ENCODE measurements at regions not wholly inside any gene's neighbourhood (a gene's known extent, or its start where the extent isn't known, plus 50 kb on each side); places are given as distances from the start of the nearest gene placed in this dataset.
A peak's percentile ranks its signal among the peaks of the same experiment; 100 is the strongest.

DNA sequence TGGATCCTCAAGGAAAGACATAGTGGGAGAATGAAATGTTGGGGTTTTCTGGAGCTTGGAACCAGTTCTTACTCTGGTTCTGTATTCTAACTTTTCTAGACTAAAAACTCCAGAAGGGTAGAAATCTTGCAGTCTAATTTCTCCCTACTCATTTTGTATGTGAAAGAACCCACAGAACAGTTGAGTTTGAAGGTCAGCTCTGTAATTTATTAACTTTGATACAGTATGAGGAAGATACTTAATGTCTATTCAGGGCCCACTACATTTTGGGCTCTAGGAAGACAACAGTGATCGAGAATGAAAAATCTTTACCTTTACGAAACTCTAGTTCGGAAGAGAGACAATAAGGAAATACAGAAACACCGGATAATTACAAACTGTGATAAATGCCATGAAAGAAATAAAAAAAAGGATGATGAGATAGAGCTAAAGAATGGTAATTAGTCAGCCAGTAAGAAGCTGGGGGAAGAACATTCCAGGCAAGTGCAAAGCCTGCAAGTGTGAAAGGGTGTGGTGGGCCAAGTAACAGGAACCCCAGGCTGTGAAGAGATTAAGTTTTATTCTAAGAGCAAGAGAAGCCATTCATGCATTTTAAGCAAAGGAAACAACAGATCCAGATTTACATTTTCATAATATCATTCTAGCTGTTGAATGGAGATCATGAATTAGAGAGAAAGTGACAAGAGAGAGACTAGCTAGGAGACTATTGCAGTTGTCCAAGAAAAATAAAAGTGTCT is 159.9 kb upstream of the HMCN1 start:
- DNase-seq: no peak

DNA sequence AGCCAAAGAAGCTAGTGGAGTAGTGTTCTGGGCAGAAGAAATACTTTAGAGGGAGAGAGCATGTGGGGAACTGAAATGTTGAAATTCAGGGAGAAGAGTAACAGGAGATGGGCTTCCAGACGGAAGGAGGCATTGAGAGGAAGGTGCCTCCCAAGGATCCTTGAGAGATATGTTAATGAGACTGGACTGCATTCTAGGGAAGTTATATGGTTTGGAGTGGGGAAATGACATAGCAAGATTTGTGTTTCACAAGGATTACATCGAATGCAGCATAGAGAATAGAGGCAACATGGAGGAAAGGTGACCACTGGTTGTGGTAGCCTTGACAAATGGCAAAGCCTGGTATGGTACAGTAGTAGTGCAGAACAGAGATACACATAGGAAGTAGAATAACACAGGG is 160.5 kb upstream of the HMCN1 start:
- no peak for DNase-seq

- no peak for DNase-seq
Observed at GRCh38 chr1:185573162-185573561, 161.0 kb upstream of the HMCN1 start.

- DNase-seq: no peak
Observed at GRCh38 chr1:185570962-185571361, 163.2 kb upstream of the HMCN1 start.

- DNase-seq: no peak
Observed at GRCh38 chr1:185568155-185569123, 165.8 kb upstream of the HMCN1 start.

DNA sequence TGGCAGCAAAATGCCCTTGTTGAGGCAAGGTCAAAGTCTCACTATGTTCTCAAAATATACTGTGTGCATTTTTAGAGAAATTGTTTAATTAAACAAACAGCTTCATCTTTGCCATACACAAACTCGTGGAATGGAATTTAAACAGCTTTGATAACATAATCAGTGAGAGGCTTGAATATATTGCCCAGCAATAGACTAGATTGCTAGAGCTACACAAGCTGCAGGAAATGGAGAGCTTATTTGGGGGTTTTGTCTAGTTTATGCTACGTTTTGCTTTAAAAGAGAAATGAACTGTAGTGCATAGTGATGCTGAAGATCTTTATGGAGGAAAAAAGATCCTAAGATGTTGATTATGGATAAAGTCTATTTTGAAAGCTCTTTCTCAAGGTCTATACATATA is 166.8 kb upstream of the HMCN1 start:
- DNase-seq: no peak

- DNase-seq: no peak
Observed at GRCh38 chr1:185566995-185567394, 167.2 kb upstream of the HMCN1 start.

- no peak for DNase-seq
Observed at GRCh38 chr1:185565302-185565701, 168.9 kb upstream of the HMCN1 start.

DNA sequence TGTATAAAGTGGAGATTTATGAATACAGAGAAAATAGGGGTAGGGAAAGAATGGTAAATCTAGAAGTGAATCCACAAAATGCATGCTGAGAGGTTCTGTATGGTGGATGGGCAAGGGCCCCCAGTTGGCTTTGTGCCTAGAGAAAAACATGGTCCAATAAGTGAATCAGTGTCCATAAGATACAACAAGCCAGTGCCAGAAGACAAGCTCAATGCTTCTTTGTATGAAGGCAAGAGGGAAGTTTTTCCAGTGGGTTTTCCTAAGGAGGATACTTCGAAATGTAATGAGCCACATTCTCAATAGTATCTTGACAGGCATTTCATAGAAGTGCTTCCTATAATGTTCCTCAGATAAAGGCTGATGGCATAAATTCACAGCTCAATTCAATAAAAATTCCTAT is 169.4 kb upstream of the HMCN1 start:
- DNase-seq: no peak

GRCh38 chr1:185562461-185563359 is 171.5 kb upstream of the HMCN1 start:
- no peak for DNase-seq

DNA sequence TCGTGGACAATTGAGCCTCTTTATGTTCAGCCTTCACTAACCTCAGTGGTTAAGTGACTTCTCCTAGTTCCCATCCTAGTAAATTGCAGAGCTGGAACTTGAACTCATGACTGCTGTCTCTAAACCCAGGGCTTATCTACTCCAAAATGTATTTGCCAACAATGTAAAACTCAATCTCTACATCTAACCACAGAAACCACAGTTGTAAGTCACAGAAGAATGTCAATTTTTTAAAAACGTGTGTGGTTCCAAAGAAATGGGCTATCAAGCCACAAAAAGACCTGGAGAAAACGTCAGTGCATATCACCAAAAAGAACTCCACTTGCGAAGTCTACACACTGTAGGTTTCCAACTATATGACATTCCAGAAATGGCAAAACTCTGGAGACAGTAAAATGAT is 172.6 kb upstream of the HMCN1 start:
- peak in 1 of 2 experiments; percentile 47 for DNase-seq

DNA sequence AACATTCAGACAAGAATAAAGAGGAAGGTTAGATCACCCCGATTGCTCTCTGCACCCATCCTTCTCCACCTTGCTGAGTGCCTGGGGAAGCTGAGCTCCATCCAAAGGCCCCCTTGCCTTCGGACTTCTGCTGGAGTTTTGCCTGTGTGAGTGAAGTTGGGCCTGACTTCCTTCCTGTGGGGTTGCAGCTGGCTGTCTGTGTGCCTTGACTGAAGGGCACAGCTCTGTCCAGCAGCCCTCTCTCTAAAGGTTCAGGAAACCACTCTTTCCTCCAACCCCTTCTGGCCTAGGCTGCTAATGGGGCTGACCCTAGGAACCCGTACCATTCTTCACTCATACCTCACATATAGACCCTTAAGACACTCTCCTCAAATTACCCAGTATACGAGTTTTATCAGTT is 173.4 kb upstream of the HMCN1 start:
- DNase-seq: peak; percentile 24 to 25

GRCh38 chr1:185559684-185560331 is 174.4 kb upstream of the HMCN1 start:
- peak; percentile 71 to 72 for DNase-seq

DNA sequence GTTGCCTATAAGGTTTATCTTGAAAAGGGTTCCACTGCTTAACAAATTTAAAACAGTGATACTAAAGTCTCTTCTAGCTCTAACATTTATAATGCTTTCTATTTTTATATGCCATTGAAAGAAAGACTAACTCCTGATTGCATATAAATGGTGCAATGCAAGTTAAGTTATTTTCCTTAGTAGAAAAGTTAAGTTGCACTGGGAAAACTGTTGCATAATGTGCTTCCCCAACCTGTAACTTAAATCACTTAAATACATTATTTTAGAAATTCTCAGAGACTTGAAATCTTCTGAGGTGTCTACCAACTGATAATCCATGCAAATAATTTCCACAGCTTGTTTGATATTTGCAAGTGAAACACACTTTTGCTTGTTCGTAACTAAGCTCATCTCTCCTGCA is 175.0 kb upstream of the HMCN1 start:
- no peak for DNase-seq

- no peak for DNase-seq
Observed at GRCh38 chr1:185556561-185556960, 177.6 kb upstream of the HMCN1 start.

GRCh38 chr1:185555743-185556142 is 178.4 kb upstream of the HMCN1 start:
- DNase-seq: no peak

DNA sequence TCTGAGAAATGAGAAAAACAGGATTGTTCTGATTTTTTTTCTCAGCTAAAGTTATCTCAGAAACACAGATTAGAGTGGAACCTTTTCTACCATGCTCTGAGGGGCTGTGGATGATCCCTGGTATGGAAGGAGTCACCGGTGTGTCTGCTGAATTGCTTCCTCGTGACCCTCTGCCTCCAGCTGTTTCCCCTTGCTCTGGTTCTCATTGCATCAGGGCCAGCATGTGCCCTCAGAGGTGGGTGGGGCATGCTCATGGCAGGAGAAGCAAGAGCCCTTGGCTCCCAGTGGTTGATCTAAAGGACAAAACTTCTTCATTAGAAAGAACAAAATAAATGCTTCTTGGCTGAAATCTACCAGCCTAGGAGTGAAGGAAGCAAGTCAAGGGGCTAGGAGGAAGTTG is 183.2 kb upstream of the HMCN1 start:
- no peak for DNase-seq

DNA sequence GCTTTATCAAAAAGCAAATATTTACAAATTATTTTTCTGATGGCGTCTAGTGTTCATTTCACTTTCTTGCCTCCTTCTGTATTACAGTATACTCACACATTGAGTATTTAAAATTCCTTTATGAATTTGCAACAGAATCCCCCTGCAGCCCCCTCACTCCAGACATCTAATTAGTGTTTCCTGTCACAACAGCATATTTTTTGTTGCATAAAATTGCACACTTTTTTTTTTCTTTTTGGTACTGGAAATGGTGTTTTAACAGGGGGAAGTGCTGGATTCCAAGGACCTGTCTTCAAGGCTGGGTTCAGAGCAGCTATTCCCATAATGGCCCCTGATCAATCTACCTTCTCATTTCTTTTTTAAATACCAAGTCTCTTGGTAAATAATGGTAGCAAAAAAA is 184.3 kb upstream of the HMCN1 start:
- DNase-seq: no peak

DNA sequence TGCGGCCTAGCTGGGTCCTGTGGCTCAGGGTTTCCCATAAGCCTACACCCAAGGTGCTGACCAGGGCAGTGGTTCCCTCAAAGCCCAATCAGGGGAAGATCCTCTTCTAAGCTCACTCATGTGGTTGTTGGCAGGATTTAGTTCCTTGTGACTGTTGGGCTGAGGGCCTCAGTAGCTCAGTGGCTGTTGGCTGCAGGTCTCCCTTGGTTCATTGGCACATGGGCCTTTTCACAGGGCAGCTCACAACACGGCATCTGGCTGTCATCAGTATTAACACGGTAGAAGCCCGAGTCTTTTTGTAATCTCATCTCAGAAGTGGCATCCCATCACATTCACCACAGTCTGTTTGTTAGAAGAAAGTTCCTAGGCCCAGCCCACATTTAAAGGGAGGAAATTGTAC is 188.2 kb upstream of the HMCN1 start:
- DNase-seq: no peak

DNA sequence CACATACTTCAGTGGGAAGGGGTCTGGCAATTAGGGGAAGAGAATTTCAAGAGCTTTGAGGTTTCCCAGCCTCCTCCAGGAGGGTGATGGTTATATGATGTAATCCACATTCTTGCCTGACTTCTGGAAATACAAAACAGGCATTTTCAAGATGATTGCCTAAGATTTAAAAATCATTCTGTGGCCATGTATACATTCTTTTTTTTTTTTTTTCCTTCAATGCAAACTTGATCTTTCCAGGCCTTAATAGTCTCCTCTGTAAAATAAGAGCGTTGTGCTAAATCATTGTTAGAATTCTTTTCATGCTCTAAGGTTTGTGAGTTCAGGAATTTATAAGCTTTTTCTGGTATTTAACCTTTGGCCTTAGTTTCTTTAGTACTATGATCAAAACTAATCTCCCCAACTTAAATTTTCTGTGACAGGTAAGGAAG is 192.3 kb upstream of the HMCN1 start:
- no peak for DNase-seq

DNA sequence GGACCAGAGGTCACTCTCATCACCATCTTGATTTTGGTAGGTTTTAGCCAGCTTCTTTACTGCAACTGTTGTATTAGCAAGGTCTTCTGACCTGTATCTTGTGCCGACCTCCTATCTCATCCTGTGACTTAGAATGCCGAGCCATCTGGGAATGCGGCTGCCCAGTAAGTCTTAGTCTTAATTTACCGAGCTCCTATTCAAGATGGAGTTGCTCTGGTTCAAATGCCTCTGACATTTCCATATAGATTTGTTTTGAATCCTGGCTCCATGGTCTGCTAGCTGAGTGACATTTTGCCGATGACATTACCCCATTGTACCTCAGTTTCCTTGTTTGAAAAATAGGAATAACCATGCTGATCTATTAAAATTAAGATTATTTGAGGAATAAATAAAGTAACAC is 193.9 kb upstream of the HMCN1 start:
- DNase-seq: no peak

DNA sequence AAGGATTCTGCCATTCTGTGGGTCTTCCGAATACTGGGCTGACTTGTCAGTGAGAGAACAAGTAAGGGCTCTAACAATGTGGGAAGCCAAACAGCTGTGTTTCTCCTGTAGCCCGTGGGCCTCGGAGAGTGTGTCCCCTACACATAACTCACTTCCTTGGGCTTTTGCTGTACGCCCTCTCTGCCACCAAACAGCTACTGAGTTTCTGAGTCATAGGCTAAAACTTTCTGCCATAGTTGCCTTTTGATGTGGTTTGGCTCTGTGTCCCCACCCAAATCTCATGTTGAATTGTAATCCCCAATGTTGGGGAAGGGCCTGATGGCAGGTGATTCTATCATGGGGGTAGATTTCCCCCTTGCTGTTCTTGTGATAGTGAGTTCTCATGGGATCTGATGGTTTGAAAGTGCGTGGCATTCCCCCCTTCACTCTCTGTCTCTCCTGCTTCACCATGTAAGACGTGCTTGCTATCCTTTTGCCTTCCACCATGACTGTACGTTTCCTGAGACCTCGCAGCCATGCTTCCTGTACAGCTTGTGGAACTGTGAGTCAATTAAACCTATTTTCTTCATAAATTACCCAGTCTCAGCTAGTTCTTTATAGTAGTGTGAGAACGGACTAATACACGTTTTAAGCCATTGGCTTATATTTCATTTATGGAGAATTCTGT is 194.8 kb upstream of the HMCN1 start:
- DNase-seq: peak; percentile 25 to 36
